Mesothelial cell of epicardium (in vitro differentiated cells): ENCODE measurements at regions not wholly inside any gene's neighbourhood (a gene's known extent, or its start where the extent isn't known, plus 50 kb on each side); places are given as distances from the start of the nearest gene placed in this dataset.

Experiments used
- DNase-seq, 2 experiments: peaks; one replicate each; pipeline ENCODE4 v3.0.0; 2021; ENCODE audit warnings: low spot score in 2 of 2; ENCODE audit not compliant: unreplicated experiment in 2 of 2
- H3K27ac Mint-ChIP-seq: 2 replicates; pipeline ENCODE4 v1.8.0; 2021; ENCODE audit warnings: mixed read lengths
- H3K27me3 Mint-ChIP-seq: 2 replicates; pipeline ENCODE4 v1.8.0; 2021; ENCODE audit warnings: low read depth, mixed read lengths
- H3K36me3 Mint-ChIP-seq: 2 replicates; pipeline ENCODE4 v1.8.0; 2021; ENCODE audit warnings: mixed read lengths
- H3K4me1 Mint-ChIP-seq: 2 replicates; pipeline ENCODE4 v1.8.0; 2021; ENCODE audit warnings: mixed read lengths
- H3K4me3 Mint-ChIP-seq: 2 replicates; pipeline ENCODE4 v1.8.0; 2021; ENCODE audit warnings: mild to moderate bottlenecking, moderate library complexity, mixed read lengths
- H3K9me3 Mint-ChIP-seq: 2 replicates; pipeline ENCODE4 v1.8.0; 2021; ENCODE audit warnings: mixed read lengths
- CTCF ChIP-seq: fragments of 200-600 bp; sonication (generic); IDR thresholded peaks from one replicate; pipeline ENCODE4 v1.5.0; 2021; ENCODE audit warnings: antibody characterized with exemption; ENCODE audit not compliant: unreplicated experiment

- no peaks in the 10 kb centered on the region for H3K36me3 Mint-ChIP-seq
Measured at GRCh38 chr15:39269352-39269751, 311.5 kb upstream of the THBS1 start.

GRCh38 chr15:39269821-39270220 lies 311.1 kb upstream of the THBS1 start:
- DNase-seq = no peak
- no peaks in the 10 kb centered on the region for H3K27me3 Mint-ChIP-seq
- no peak for TF ChIP-seq CTCF
- no peaks in the 10 kb centered on the region for H3K9me3 Mint-ChIP-seq
- H3K36me3 Mint-ChIP-seq = no peaks in the 10 kb centered on the region
- peaks cover 13% of the 10 kb centered on the region for H3K4me1 Mint-ChIP-seq
- no peak overlapping the region for H3K27ac Mint-ChIP-seq
- H3K4me3 Mint-ChIP-seq = no peak overlapping the region

More at GRCh38 chr15:39269352-39269751, 311.5 kb upstream of the THBS1 start:
- no peak for TF ChIP-seq CTCF
- H3K4me3 Mint-ChIP-seq = no peak overlapping the region
- no peak overlapping the region for H3K27ac Mint-ChIP-seq
- H3K27me3 Mint-ChIP-seq = no peaks in the 10 kb centered on the region
- H3K9me3 Mint-ChIP-seq = no peaks in the 10 kb centered on the region
- DNase-seq = no peak
- peaks cover 13% of the 10 kb centered on the region for H3K4me1 Mint-ChIP-seq

GRCh38 chr15:39270221-39270855 lies 310.5 kb upstream of the THBS1 start:
- peaks cover 13% of the 10 kb centered on the region for H3K4me1 Mint-ChIP-seq
- no peak for TF ChIP-seq CTCF
- DNase-seq = no peak
- no peaks in the 10 kb centered on the region for H3K9me3 Mint-ChIP-seq
- no peaks in the 10 kb centered on the region for H3K36me3 Mint-ChIP-seq
- H3K27ac Mint-ChIP-seq = no peak overlapping the region
- no peaks in the 10 kb centered on the region for H3K27me3 Mint-ChIP-seq
- no peak overlapping the region for H3K4me3 Mint-ChIP-seq

GRCh38 chr15:39270934-39271333 lies 309.9 kb upstream of the THBS1 start:
- Mint-ChIP-seq H3K27ac (no peak overlapping the region), H3K9me3 (no peaks in the 10 kb centered on the region), H3K4me3 (no peak overlapping the region), H3K27me3 (no peaks in the 10 kb centered on the region), H3K4me1 (peaks cover 13% of the 10 kb centered on the region), H3K36me3 (no peaks in the 10 kb centered on the region)
- no peak for TF ChIP-seq CTCF
- no peak for DNase-seq

GRCh38 chr15:39272901-39273300 lies 308.0 kb upstream of the THBS1 start:
- no peak for TF ChIP-seq CTCF
- H3K27ac Mint-ChIP-seq = no peak overlapping the region
- no peaks in the 10 kb centered on the region for H3K27me3 Mint-ChIP-seq
- H3K9me3 Mint-ChIP-seq = no peaks in the 10 kb centered on the region
- H3K4me3 Mint-ChIP-seq = no peak overlapping the region
- H3K4me1 Mint-ChIP-seq = peaks cover 14% of the 10 kb centered on the region
- DNase-seq = no peak
- H3K36me3 Mint-ChIP-seq = no peaks in the 10 kb centered on the region
